HG02759 (cell line): ENCODE measurements at regions not wholly inside any gene's neighbourhood (a gene's known extent, or its start where the extent isn't known, plus 50 kb on each side); places are given as distances from the start of the nearest gene placed in this dataset.
A peak's percentile ranks its signal among the peaks of the same experiment; 100 is the strongest.

Experiments used
- ATAC-seq: cut with Tn5 transposase; IDR thresholded peaks from one replicate; pipeline ENCODE4 v1.9.1; 2021; ENCODE audit warnings: mild to moderate bottlenecking, moderate library complexity; ENCODE audit not compliant: unreplicated experiment

GRCh38 chr4:128571747-128572146, 237.8 kb upstream of the JADE1 start:
- no peak for ATAC-seq

GRCh38 chr4:128570387-128570975, 239.0 kb upstream of the JADE1 start:
- ATAC-seq: no peak

- no peak for ATAC-seq
Observed at GRCh38 chr4:128566693-128567092, 242.8 kb upstream of the JADE1 start.

GRCh38 chr4:128565565-128566186, 243.8 kb upstream of the JADE1 start:
- peak; percentile 63 for ATAC-seq

GRCh38 chr4:128565054-128565453, 244.4 kb upstream of the JADE1 start:
- ATAC-seq: no peak

- no peak for ATAC-seq
Observed at GRCh38 chr4:128564081-128564630, 245.3 kb upstream of the JADE1 start.

- no peak for ATAC-seq
Observed at GRCh38 chr4:128560754-128561495, 248.6 kb upstream of the JADE1 start.

GRCh38 chr4:128558896-128559679, 250.4 kb upstream of the JADE1 start:
- ATAC-seq: no peak

- ATAC-seq: no peak
Observed at GRCh38 chr4:128556756-128557155, 252.7 kb upstream of the JADE1 start.

GRCh38 chr4:128553686-128554515, 255.6 kb upstream of the JADE1 start:
- no peak for ATAC-seq

GRCh38 chr4:128552586-128552907, 257.0 kb upstream of the JADE1 start:
- no peak for ATAC-seq

GRCh38 chr4:128551280-128551679, 258.2 kb upstream of the JADE1 start:
- no peak for ATAC-seq

- no peak for ATAC-seq
Observed at GRCh38 chr4:128550060-128550459, 259.4 kb upstream of the JADE1 start.

GRCh38 chr4:128549636-128550035, 259.9 kb upstream of the JADE1 start:
- no peak for ATAC-seq

GRCh38 chr4:128548381-128548780, 260.8 kb upstream of the PGRMC2 start:
- ATAC-seq: no peak

- no peak for ATAC-seq
Observed at GRCh38 chr4:128544272-128544671, 256.7 kb upstream of the PGRMC2 start.

- no peak for ATAC-seq
Observed at GRCh38 chr4:128543696-128544095, 256.1 kb upstream of the PGRMC2 start.

GRCh38 chr4:128542047-128542446, 254.4 kb upstream of the PGRMC2 start:
- ATAC-seq: no peak

- ATAC-seq: no peak
Observed at GRCh38 chr4:128540122-128540521, 252.5 kb upstream of the PGRMC2 start.

GRCh38 chr4:128538111-128538882, 250.7 kb upstream of the PGRMC2 start:
- ATAC-seq: no peak
